ENCODE measurements at regions not wholly inside any gene's neighbourhood (a gene's known extent, or its start where the extent isn't known, plus 50 kb on each side); places are given as distances from the start of the nearest gene placed in this dataset.

GRCh38 chrX:15116900-15117299 is 153.0 kb downstream of the ASB9 start:
- no peak overlapping the region for H3K4me3 ChIP-seq (ENCODE audit: insufficient read length, low read depth)
- H3K4me1 ChIP-seq (ENCODE audit: insufficient read depth, insufficient read length), result no peaks in the 10 kb centered on the region
- no peaks in the 10 kb centered on the region for H3K27me3 ChIP-seq (ENCODE audit: insufficient read depth, insufficient read length)
- DNase-seq (ENCODE audit: low read depth, low spot score), result no peak
- no peaks in the 10 kb centered on the region for H3K36me3 ChIP-seq (ENCODE audit: insufficient read depth, insufficient read length, low read length)
- no peaks in the 10 kb centered on the region for H3K9me3 ChIP-seq (ENCODE audit: insufficient read depth, low read length)
- H3K9ac ChIP-seq (ENCODE audit: insufficient read length, low read depth), result no peak overlapping the region
- TF ChIP-seq SUZ12 (IDR thresholded peaks at IDR 0.05; ENCODE audit: extremely low read depth, insufficient read depth, insufficient read length) (no peak), YY1 (IDR thresholded peaks at IDR 0.05; ENCODE audit: insufficient read depth, insufficient read length) (no peak), ZNF274 (IDR thresholded peaks at IDR 0.05; ENCODE audit: low read depth, low read length) (no peak)

GRCh38 chrX:15114743-15115566 is 154.9 kb downstream of the ASB9 start:
- Histone ChIP-seq H3K4me3 (ENCODE audit: insufficient read length, low read depth) (no peak overlapping the region), H3K9me3 (ENCODE audit: insufficient read depth, low read length) (no peaks in the 10 kb centered on the region), H3K4me1 (ENCODE audit: insufficient read depth, insufficient read length) (no peaks in the 10 kb centered on the region), H3K9ac (ENCODE audit: insufficient read length, low read depth) (no peak overlapping the region), H3K27me3 (ENCODE audit: insufficient read depth, insufficient read length) (no peaks in the 10 kb centered on the region), H3K36me3 (ENCODE audit: insufficient read depth, insufficient read length, low read length) (no peaks in the 10 kb centered on the region)
- DNase-seq (ENCODE audit: low read depth, low spot score), result peak; percentile 18
- no peak for TF ChIP-seq YY1 (IDR thresholded peaks at IDR 0.05; ENCODE audit: insufficient read depth, insufficient read length)
- TF ChIP-seq SUZ12 (IDR thresholded peaks at IDR 0.05; ENCODE audit: extremely low read depth, insufficient read depth, insufficient read length), result no peak
- TF ChIP-seq ZNF274 (IDR thresholded peaks at IDR 0.05; ENCODE audit: low read depth, low read length), result no peak

- no peaks in the 10 kb centered on the region for H3K4me1 ChIP-seq (ENCODE audit: insufficient read depth, insufficient read length)
- H3K4me3 ChIP-seq (ENCODE audit: insufficient read length, low read depth), result no peak overlapping the region
- TF ChIP-seq SUZ12 (IDR thresholded peaks at IDR 0.05; ENCODE audit: extremely low read depth, insufficient read depth, insufficient read length) (no peak), ZNF274 (IDR thresholded peaks at IDR 0.05; ENCODE audit: low read depth, low read length) (no peak), YY1 (IDR thresholded peaks at IDR 0.05; ENCODE audit: insufficient read depth, insufficient read length) (no peak)
- no peaks in the 10 kb centered on the region for H3K27me3 ChIP-seq (ENCODE audit: insufficient read depth, insufficient read length)
- no peak for DNase-seq (ENCODE audit: low read depth, low spot score)
- H3K36me3 ChIP-seq (ENCODE audit: insufficient read depth, insufficient read length, low read length), result no peaks in the 10 kb centered on the region
- H3K9me3 ChIP-seq (ENCODE audit: insufficient read depth, low read length), result peaks cover 17% of the 10 kb centered on the region; the same call in 1 of the 2 replicates
- no peak overlapping the region for H3K9ac ChIP-seq (ENCODE audit: insufficient read length, low read depth)
Measured at GRCh38 chrX:15107367-15107988, 162.4 kb downstream of the ASB9 start.

- H3K36me3 ChIP-seq (ENCODE audit: insufficient read depth, insufficient read length, low read length), result no peaks in the 10 kb centered on the region
- no peaks in the 10 kb centered on the region for H3K9me3 ChIP-seq (ENCODE audit: insufficient read depth, low read length)
- H3K9ac ChIP-seq (ENCODE audit: insufficient read length, low read depth), result no peak overlapping the region
- H3K4me1 ChIP-seq (ENCODE audit: insufficient read depth, insufficient read length), result no peaks in the 10 kb centered on the region
- TF ChIP-seq ZNF274 (IDR thresholded peaks at IDR 0.05; ENCODE audit: low read depth, low read length), result no peak
- TF ChIP-seq YY1 (IDR thresholded peaks at IDR 0.05; ENCODE audit: insufficient read depth, insufficient read length), result no peak
- no peak for TF ChIP-seq SUZ12 (IDR thresholded peaks at IDR 0.05; ENCODE audit: extremely low read depth, insufficient read depth, insufficient read length)
- no peak for DNase-seq (ENCODE audit: low read depth, low spot score)
- H3K4me3 ChIP-seq (ENCODE audit: insufficient read length, low read depth), result no peak overlapping the region
- H3K27me3 ChIP-seq (ENCODE audit: insufficient read depth, insufficient read length), result no peaks in the 10 kb centered on the region
Measured at GRCh38 chrX:15098505-15098904, 171.4 kb downstream of the ASB9 start.

GRCh38 chrX:15087747-15088146 is 182.1 kb downstream of the ASB9 start:
- Histone ChIP-seq H3K4me1 (ENCODE audit: insufficient read depth, insufficient read length) (no peaks in the 10 kb centered on the region), H3K27me3 (ENCODE audit: insufficient read depth, insufficient read length) (no peaks in the 10 kb centered on the region), H3K4me3 (ENCODE audit: insufficient read length, low read depth) (no peak overlapping the region), H3K9ac (ENCODE audit: insufficient read length, low read depth) (no peak overlapping the region), H3K36me3 (ENCODE audit: insufficient read depth, insufficient read length, low read length) (no peaks in the 10 kb centered on the region), H3K9me3 (ENCODE audit: insufficient read depth, low read length) (peaks cover 9% of the 10 kb centered on the region; the same call in 1 of the 2 replicates)
- DNase-seq (ENCODE audit: low read depth, low spot score), result no peak
- TF ChIP-seq YY1 (IDR thresholded peaks at IDR 0.05; ENCODE audit: insufficient read depth, insufficient read length) (no peak), SUZ12 (IDR thresholded peaks at IDR 0.05; ENCODE audit: extremely low read depth, insufficient read depth, insufficient read length) (no peak), ZNF274 (IDR thresholded peaks at IDR 0.05; ENCODE audit: low read depth, low read length) (no peak)

GRCh38 chrX:15073313-15073712 is 196.6 kb downstream of the ASB9 start:
- Histone ChIP-seq H3K9me3 (ENCODE audit: insufficient read depth, low read length) (no peaks in the 10 kb centered on the region), H3K9ac (ENCODE audit: insufficient read length, low read depth) (no peak overlapping the region), H3K4me3 (ENCODE audit: insufficient read length, low read depth) (no peak overlapping the region), H3K36me3 (ENCODE audit: insufficient read depth, insufficient read length, low read length) (no peaks in the 10 kb centered on the region), H3K4me1 (ENCODE audit: insufficient read depth, insufficient read length) (no peaks in the 10 kb centered on the region), H3K27me3 (ENCODE audit: insufficient read depth, insufficient read length) (no peaks in the 10 kb centered on the region)
- no peak for DNase-seq (ENCODE audit: low read depth, low spot score)
- TF ChIP-seq ZNF274 (IDR thresholded peaks at IDR 0.05; ENCODE audit: low read depth, low read length), result no peak
- no peak for TF ChIP-seq YY1 (IDR thresholded peaks at IDR 0.05; ENCODE audit: insufficient read depth, insufficient read length)
- TF ChIP-seq SUZ12 (IDR thresholded peaks at IDR 0.05; ENCODE audit: extremely low read depth, insufficient read depth, insufficient read length), result no peak

GRCh38 chrX:15072880-15073279 is 197.0 kb downstream of the ASB9 start:
- Histone ChIP-seq H3K4me3 (ENCODE audit: insufficient read length, low read depth) (no peak overlapping the region), H3K36me3 (ENCODE audit: insufficient read depth, insufficient read length, low read length) (no peaks in the 10 kb centered on the region), H3K9me3 (ENCODE audit: insufficient read depth, low read length) (no peaks in the 10 kb centered on the region), H3K9ac (ENCODE audit: insufficient read length, low read depth) (no peak overlapping the region), H3K4me1 (ENCODE audit: insufficient read depth, insufficient read length) (no peaks in the 10 kb centered on the region), H3K27me3 (ENCODE audit: insufficient read depth, insufficient read length) (no peaks in the 10 kb centered on the region)
- TF ChIP-seq ZNF274 (IDR thresholded peaks at IDR 0.05; ENCODE audit: low read depth, low read length) (no peak), SUZ12 (IDR thresholded peaks at IDR 0.05; ENCODE audit: extremely low read depth, insufficient read depth, insufficient read length) (no peak)
- no peak for DNase-seq (ENCODE audit: low read depth, low spot score)

All from NT2/D1 (cell line).